ENCODE measurements at regions not wholly inside any gene's neighbourhood (a gene's known extent, or its start where the extent isn't known, plus 50 kb on each side); places are given as distances from the start of the nearest gene placed in this dataset.

GRCh38 chr2:155178921-155179320, 480.4 kb downstream of the KCNJ3 start:
- ChIA-PET CTCF (no interaction called here), POLR2A (no interaction called here)
- H3K4me3 Mint-ChIP-seq, result no peak overlapping the region
- TF ChIP-seq ZNF416 (CRISPR knock-in tag; IDR thresholded peaks at IDR 0.05), result no peak
- TF ChIP-seq SMAD4 (CRISPR knock-in tag; IDR thresholded peaks at IDR 0.05), result no peak
- TF ChIP-seq E2F5 (CRISPR knock-in tag; IDR thresholded peaks at IDR 0.05), result no peak
- TF ChIP-seq, protein P1, sequence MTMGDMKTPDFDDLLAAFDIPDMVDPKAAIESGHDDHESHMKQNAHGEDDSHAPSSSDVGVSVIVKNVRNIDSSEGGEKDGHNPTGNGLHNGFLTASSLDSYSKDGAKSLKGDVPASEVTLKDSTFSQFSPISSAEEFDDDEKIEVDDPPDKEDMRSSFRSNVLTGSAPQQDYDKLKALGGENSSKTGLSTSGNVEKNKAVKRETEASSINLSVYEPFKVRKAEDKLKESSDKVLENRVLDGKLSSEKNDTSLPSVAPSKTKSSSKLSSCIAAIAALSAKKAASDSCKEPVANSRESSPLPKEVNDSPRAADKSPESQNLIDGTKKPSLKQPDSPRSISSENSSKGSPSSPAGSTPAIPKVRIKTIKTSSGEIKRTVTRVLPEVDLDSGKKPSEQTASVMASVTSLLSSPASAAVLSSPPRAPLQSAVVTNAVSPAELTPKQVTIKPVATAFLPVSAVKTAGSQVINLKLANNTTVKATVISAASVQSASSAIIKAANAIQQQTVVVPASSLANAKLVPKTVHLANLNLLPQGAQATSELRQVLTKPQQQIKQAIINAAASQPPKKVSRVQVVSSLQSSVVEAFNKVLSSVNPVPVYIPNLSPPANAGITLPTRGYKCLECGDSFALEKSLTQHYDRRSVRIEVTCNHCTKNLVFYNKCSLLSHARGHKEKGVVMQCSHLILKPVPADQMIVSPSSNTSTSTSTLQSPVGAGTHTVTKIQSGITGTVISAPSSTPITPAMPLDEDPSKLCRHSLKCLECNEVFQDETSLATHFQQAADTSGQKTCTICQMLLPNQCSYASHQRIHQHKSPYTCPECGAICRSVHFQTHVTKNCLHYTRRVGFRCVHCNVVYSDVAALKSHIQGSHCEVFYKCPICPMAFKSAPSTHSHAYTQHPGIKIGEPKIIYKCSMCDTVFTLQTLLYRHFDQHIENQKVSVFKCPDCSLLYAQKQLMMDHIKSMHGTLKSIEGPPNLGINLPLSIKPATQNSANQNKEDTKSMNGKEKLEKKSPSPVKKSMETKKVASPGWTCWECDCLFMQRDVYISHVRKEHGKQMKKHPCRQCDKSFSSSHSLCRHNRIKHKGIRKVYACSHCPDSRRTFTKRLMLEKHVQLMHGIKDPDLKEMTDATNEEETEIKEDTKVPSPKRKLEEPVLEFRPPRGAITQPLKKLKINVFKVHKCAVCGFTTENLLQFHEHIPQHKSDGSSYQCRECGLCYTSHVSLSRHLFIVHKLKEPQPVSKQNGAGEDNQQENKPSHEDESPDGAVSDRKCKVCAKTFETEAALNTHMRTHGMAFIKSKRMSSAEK (CRISPR knock-in tag; IDR thresholded peaks at IDR 0.05; ENCODE audit: borderline replicate concordance), result no peak
- no peak for TF ChIP-seq IRF2 (CRISPR knock-in tag; IDR thresholded peaks at IDR 0.05; ENCODE audit: borderline replicate concordance, low read depth)
- no peak for TF ChIP-seq JAZF1 (CRISPR knock-in tag; IDR thresholded peaks at IDR 0.05)
- no peak for TF ChIP-seq SMAD3 (CRISPR knock-in tag; IDR thresholded peaks at IDR 0.05; ENCODE audit: borderline replicate concordance)
- no peak for TF ChIP-seq MLX (CRISPR knock-in tag; IDR thresholded peaks at IDR 0.05)
- no peaks in the 10 kb centered on the region for H3K27me3 Mint-ChIP-seq (ENCODE audit: low read depth)
- no peaks in the 10 kb centered on the region for H3K36me3 Mint-ChIP-seq
- H3K9me3 Mint-ChIP-seq, result peaks cover 12% of the 10 kb centered on the region
- no peak overlapping the region for H3K27ac Mint-ChIP-seq
- DNase-seq (ENCODE audit: low spot score) (no peak), ATAC-seq (no peak)
- H3K4me1 Mint-ChIP-seq, result no peaks in the 10 kb centered on the region

DNA sequence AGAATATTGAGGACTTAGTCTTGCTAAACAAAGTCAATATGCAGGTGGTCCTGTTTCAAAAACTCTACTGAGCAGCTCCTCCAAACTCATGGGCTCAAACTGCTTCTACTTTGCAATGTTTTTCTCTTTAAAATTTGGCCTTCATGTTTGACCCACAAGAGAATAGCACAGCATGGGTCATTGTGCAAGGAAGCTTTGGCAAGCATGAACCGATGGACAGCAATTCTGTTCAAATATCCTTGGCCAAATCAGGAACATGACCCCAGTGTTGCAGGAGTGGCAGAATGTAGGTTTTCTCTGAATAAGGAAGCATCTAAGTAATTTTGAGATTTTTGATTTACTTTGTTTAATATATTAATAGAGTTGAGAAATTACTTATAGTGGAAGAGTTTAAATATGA, 477.9 kb downstream of the KCNJ3 start:
- Mint-ChIP-seq H3K27ac (no peak overlapping the region), H3K9me3 (peaks cover 12% of the 10 kb centered on the region), H3K4me3 (no peak overlapping the region), H3K36me3 (no peaks in the 10 kb centered on the region), H3K4me1 (no peaks in the 10 kb centered on the region), H3K27me3 (ENCODE audit: low read depth) (no peaks in the 10 kb centered on the region)
- ChIA-PET CTCF (no interaction called here), POLR2A (no interaction called here)
- no peak for ATAC-seq
- no peak for DNase-seq (ENCODE audit: low spot score)
- TF ChIP-seq ZNF281 (CRISPR knock-in tag; IDR thresholded peaks at IDR 0.05), result no peak
- TF ChIP-seq ZNF138 (CRISPR knock-in tag; conservative IDR thresholded peaks at IDR 0.05), result no peak
- no peak for TF ChIP-seq MYBL2 (CRISPR knock-in tag; IDR thresholded peaks at IDR 0.05)
- no peak for TF ChIP-seq JAZF1 (CRISPR knock-in tag; IDR thresholded peaks at IDR 0.05)
- no peak for TF ChIP-seq HMGA2 (CRISPR knock-in tag; IDR thresholded peaks at IDR 0.05)
- TF ChIP-seq, protein P2, sequence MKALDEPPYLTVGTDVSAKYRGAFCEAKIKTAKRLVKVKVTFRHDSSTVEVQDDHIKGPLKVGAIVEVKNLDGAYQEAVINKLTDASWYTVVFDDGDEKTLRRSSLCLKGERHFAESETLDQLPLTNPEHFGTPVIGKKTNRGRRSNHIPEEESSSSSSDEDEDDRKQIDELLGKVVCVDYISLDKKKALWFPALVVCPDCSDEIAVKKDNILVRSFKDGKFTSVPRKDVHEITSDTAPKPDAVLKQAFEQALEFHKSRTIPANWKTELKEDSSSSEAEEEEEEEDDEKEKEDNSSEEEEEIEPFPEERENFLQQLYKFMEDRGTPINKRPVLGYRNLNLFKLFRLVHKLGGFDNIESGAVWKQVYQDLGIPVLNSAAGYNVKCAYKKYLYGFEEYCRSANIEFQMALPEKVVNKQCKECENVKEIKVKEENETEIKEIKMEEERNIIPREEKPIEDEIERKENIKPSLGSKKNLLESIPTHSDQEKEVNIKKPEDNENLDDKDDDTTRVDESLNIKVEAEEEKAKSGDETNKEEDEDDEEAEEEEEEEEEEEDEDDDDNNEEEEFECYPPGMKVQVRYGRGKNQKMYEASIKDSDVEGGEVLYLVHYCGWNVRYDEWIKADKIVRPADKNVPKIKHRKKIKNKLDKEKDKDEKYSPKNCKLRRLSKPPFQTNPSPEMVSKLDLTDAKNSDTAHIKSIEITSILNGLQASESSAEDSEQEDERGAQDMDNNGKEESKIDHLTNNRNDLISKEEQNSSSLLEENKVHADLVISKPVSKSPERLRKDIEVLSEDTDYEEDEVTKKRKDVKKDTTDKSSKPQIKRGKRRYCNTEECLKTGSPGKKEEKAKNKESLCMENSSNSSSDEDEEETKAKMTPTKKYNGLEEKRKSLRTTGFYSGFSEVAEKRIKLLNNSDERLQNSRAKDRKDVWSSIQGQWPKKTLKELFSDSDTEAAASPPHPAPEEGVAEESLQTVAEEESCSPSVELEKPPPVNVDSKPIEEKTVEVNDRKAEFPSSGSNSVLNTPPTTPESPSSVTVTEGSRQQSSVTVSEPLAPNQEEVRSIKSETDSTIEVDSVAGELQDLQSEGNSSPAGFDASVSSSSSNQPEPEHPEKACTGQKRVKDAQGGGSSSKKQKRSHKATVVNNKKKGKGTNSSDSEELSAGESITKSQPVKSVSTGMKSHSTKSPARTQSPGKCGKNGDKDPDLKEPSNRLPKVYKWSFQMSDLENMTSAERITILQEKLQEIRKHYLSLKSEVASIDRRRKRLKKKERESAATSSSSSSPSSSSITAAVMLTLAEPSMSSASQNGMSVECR (CRISPR knock-in tag; IDR thresholded peaks at IDR 0.05; ENCODE audit: borderline replicate concordance), result no peak
- no peak for TF ChIP-seq NR1H2 (CRISPR knock-in tag; IDR thresholded peaks at IDR 0.05)
- TF ChIP-seq, protein P3, sequence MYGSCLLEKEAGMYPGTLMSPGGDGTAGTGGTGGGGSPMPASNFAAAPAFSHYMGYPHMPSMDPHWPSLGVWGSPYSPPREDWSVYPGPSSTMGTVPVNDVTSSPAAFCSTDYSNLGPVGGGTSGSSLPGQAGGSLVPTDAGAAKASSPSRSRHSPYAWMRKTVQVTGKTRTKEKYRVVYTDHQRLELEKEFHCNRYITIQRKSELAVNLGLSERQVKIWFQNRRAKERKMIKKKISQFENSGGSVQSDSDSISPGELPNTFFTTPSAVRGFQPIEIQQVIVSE (CRISPR knock-in tag; IDR thresholded peaks at IDR 0.05; ENCODE audit: borderline replicate concordance), result no peak
- no peak for TF ChIP-seq TEAD1 (CRISPR knock-in tag; IDR thresholded peaks at IDR 0.05)
- TF ChIP-seq PREB (CRISPR knock-in tag; IDR thresholded peaks at IDR 0.05; ENCODE audit: borderline replicate concordance), result no peak
- TF ChIP-seq, protein P4, sequence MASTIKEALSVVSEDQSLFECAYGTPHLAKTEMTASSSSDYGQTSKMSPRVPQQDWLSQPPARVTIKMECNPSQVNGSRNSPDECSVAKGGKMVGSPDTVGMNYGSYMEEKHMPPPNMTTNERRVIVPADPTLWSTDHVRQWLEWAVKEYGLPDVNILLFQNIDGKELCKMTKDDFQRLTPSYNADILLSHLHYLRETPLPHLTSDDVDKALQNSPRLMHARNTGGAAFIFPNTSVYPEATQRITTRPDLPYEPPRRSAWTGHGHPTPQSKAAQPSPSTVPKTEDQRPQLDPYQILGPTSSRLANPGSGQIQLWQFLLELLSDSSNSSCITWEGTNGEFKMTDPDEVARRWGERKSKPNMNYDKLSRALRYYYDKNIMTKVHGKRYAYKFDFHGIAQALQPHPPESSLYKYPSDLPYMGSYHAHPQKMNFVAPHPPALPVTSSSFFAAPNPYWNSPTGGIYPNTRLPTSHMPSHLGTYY (CRISPR knock-in tag; IDR thresholded peaks at IDR 0.05), result no peak
